Hematopoietic multipotent progenitor cell treated with erythropoietin and hydrocortisone succinate and interleukin-3 and kit ligand, for 15 days (in vitro differentiated cells): ENCODE measurements at regions not wholly inside any gene's neighbourhood (a gene's known extent, or its start where the extent isn't known, plus 50 kb on each side); places are given as distances from the start of the nearest gene placed in this dataset.
"Not testable (repeated sequence)": the region's sequence is repeated elsewhere in the genome, so short reads cannot be mapped to it uniquely, and the experiment has no call there.

ENCODE experiments used
- DNase-seq: peaks from one replicate; pipeline ENCODE4 v3.0.0-alpha.2; 2015; ENCODE audit warnings: low spot score

DNA sequence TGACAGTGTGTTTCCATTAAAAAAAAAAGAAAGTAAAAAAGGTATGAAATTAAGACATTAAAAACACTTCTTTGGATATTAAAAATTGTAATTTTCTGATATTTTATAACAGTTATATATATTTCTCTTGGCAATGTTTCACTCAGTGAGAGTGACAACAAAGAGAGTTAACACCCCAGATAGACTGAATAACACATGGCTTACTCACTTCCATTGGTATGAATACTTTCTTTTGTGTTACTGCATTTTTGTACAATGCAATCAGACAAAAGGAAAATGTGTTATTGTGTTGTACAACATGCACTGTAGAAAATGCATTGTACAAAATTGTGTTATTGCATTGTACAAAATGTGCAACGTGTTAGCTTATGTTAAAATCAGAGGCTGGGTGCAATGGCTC, 676.6 kb upstream of the AMELY start:
- DNase-seq, result not testable (repeated sequence)

DNA sequence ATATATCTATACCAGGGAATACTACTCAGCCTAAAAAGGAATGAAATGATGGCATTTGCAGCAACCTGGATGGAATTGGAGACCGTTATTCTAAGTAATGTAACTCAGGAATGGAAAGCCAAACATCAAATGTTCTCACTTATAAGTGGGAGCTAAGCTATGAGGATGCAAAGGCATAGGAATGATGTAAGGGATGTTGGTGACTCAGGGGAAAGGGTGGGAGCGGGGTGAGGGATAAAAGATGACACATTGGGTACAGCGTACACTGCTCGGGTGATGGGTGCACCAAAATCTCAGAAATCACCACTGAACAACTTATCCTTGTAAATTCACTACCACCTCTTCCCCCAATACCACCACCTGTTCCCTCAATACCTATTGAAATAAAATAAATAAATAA, 651.0 kb upstream of the AMELY start:
- no peak for DNase-seq

DNA sequence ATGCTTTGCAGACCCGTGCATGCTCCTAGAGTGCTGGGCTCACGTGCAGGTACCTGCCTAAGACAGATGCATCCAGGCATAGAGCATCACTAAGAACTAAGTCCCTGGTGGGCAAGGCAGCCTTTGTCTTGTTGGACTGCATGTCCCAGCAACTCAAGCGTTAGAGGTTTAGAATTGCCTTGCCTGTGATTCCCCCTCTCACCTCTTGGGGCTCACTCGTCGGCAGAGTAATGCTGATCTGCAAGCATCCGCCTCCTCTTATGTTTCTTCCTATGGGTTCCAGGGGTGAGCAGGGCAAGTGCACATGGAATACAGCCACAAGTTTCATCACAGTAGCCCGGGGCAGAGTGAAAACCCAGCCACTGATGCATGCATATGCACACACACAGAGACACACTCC, 646.1 kb upstream of the AMELY start:
- no peak for DNase-seq

DNA sequence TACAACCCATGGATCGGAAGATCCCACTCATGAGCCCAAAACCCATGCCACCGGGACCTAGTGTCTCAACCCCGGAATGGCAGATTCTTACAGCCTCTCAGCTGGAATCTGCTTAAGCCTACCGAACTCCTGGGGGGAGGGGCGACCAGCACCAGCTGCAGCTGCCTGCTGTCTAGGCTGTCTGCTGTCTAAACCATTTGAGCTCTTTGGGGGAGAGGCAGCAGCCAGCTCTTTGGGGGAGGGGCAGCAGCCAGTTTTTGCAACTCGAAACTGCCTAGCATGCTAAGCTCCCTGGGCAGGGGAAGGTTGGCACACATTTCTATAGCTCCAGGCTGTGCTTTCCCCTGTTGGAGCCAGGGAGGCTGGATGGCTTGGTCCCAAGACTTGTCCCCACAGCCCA, 643.5 kb upstream of the AMELY start:
- no peak for DNase-seq

GRCh38 chrY:7545060-7545459, 633.5 kb upstream of the AMELY start:
- DNase-seq, result no peak

DNA sequence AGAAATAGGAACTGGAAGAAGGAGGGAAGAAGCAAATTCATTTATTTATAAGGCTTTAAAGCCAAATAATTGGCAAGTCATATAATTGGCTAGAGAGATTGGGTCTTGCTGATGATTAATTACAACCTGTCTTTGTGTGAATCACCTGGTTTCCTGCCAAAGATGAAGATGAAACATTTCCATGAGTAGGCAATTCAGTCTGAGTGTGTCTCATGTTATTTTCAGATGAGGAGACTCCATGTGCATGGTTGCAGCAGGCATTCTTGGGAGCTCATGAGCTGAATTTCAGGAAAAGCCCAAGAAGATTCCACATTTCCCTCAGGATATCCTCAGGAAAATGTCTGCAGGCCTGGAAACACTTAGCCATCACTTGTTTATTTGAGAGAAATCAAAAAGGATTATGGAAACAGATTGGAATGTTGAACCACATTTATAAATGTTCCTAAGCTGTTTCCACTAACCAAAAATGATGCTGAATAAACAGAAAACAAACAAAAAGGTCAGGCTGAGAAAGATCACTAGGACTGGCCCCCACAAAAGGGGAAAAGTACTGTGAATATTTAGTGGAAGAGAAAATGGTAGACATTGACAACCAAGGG, 632.7 kb upstream of the AMELY start:
- no peak for DNase-seq

DNA sequence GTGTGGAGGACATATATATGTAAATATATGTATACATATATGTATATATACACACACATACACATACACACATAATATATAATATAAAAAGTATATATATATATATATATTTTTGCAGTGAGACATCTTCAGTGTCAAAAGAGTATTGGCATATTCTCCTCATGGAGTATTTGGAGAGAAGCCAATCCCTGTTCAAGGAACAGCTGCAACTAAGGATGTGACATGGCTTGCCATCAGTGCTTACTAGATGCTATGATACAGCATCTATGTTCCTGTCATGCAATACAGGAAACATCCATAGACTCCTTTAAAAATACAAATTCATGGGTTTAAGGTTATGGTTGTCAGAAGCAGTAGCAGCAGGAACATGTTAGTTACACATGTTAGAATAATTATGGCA, 632.0 kb upstream of the AMELY start:
- no peak for DNase-seq

- no peak for DNase-seq
These were observed 630.8 kb upstream of the AMELY start for GRCh38 chrY:7542256-7542858.

- no peak for DNase-seq
These were observed 617.8 kb upstream of the AMELY start for GRCh38 chrY:7529396-7529795.

GRCh38 chrY:7527568-7527967, 616.0 kb upstream of the AMELY start:
- DNase-seq, result not testable (repeated sequence)

DNA sequence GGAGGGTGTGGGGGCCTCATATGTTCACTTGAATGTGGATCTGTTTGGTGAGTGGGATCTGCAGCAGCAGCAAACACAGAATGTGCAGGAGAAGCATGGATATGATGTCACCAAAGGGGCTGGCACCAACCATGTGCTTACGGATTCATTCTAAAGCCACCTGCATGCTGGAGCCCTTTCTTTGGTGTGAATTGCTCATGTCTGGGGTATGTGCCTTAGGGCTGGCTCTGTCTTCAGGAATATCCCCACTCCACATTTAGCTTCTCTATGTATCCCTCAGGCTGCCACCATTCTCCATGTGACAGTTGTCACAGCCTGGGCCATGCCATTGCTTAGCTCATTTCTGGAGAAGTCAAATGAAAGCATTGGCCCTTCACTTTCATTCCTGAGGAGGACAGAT, 606.8 kb upstream of the AMELY start:
- DNase-seq, result no peak

DNA sequence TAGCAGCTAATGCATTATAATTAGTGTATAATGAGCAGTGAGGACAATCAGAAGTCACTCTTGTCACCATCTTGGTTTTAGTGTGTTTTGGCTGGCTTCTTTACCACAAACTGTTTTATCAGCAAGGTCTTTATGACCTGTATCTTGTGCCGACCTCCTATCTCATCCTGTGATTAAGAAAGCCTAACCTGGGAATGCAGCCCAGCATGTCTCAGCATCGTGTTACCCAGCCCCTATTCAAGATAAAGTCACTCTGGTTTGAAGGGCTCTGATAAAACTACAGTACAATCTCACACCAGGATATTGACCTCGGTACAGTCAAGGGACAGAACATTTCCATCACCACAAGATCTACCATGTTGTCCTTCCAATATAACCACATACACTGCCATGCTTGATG, 604.7 kb upstream of the AMELY start:
- no peak for DNase-seq

- no peak for DNase-seq
These were observed 604.3 kb upstream of the AMELY start for GRCh38 chrY:7515812-7516211.

GRCh38 chrY:7502896-7503295, 591.3 kb upstream of the AMELY start:
- DNase-seq, result no peak

DNA sequence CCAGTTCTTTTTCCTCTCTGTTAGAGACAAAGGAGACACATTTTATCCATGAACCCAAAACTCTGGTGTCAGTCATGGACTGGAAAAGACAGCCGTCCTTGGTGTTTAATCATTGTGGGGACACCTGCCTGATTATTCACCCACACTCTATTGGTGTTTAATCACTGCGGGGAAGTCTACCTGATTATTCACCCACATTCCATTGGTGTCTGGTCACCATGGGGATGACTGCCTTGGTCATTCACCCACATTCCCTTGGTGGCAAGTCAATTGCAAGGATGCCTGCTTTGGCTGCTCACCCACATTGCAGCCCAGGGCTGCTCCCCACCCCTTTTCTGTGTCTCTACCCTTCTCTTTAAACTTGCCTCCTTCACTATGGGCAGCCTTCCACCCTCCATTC, 589.7 kb upstream of the AMELY start:
- DNase-seq, result no peak

DNA sequence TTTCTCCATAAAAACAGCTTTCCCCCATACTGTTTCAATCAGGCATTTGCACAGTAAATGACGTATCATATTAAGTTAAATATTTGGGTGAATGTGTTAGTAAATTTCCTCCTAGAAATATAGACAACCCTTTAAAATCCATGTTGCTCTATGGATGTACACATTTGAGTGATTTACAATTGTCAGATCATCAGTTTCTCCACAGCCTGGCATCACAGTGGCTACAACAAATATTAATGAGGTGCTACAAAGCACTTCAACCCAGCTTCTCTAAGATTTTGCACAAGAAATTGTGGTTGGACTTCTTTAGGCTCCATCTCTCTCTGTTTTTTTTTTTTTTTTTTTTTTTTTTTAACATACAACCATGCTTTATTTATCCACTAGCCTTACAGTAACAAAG, 584.4 kb upstream of the AMELY start:
- no peak for DNase-seq

DNA sequence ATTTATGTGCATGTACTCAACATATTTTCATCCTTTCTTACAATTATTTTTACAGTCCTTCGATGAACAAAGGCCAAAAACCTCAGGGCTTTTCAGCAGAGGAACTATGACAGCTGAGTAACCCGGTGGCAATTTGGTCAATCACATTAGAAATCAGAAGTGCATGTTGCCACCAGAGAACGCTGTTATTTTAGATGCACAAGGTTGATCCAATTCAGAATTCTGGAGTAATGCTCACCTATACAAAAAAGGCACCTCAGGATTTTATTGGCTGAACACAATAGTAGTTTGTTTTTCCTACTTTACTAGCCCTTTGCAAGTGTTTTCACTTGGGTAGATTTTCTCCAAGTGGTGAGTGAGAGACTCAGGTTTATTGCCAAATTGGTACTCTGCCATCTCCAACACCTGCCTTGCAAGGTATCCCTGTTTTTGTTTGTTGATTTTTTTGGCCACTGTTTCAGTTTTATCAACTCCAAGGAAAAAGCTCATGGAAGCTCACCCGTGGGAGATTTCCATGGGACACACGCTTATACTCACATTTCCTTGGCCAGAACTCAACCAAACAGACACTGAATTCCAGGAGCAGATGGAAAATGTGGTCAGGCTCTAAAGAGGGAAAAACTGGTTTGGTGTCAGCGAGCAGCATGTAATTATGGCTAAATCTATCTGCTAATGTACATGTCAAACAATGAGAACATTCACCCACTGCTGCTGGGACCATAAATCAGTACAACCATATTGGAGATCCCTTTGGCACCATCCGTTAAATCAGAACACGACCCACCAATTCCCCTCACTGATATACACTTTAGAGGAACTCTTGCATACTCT, 573.1 kb upstream of the AMELY start:
- DNase-seq, result not testable (repeated sequence)

GRCh38 chrY:7471976-7472375, 560.4 kb upstream of the AMELY start:
- no peak for DNase-seq

DNA sequence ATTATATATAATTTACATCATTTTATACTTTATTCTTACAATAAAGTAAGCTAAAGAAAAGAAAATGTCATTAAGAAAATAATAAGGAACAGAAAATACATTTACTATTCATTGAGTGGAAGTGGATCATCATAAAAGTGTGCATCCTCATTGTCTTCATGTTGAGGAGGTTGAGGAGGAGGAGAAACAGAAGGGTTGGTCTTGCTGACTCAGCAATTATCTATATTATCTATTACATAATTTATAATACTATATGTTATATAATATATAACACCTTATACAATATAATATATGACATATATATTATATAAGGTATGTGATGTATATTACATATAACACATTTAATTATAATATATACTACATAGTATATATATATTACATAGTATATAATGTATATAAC, 558.5 kb upstream of the AMELY start:
- no peak for DNase-seq

- no peak for DNase-seq
These were observed 557.6 kb upstream of the AMELY start for GRCh38 chrY:7468951-7469745.

- no peak for DNase-seq
These were observed 556.4 kb upstream of the AMELY start for GRCh38 chrY:7467796-7468520.

DNA sequence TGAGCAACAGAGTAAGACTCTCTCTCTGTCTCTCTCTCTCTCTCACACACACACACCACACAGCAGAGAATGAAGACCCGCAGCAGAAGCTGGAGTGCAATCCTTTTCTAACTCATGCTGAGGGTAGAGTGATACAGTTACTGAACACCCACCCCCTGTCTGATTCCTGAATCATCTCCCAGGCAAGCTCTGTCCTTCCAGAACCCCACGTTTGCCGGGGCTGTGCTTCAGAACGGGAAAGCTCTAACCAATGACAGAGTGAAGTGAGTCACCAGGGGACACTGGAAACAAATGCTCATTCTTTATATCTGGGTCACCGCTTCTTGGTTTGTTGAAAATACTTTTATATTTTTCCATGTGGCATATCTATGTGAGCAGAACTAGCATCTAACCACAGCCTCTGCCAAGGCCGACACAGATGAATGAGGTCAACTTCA, 553.7 kb upstream of the AMELY start:
- DNase-seq, result no peak
